GM06990 (cell line): ENCODE measurements at regions not wholly inside any gene's neighbourhood (a gene's known extent, or its start where the extent isn't known, plus 50 kb on each side); places are given as distances from the start of the nearest gene placed in this dataset.

Experiments
- DNase-seq: peaks from one replicate; pipeline ENCODE4 v3.0.0-alpha.2; 2011; ENCODE audit not compliant: insufficient read length; ENCODE audit errors: extremely low read depth
- H3K27me3 ChIP-seq: replicated peaks from 2 replicates; pipeline ENCODE4 v1.6.0; 2011; ENCODE audit warnings: low read length; ENCODE audit not compliant: control insufficient read depth, insufficient read depth
- H3K36me3 ChIP-seq: 2 replicates; pipeline ENCODE4 v1.5.1; 2011; ENCODE audit warnings: low read length; ENCODE audit not compliant: control insufficient read depth, insufficient read depth
- H3K4me3 ChIP-seq: replicated peaks from 2 replicates; pipeline ENCODE4 v1.5.1; 2011; ENCODE audit warnings: low read depth, mild to moderate bottlenecking, control low read depth, low read length
- CTCF ChIP-seq: IDR thresholded peaks from 2 replicates; pipeline ENCODE4 v1.5.1; 2011; ENCODE audit warnings: low read length, control low read depth, mild to moderate bottlenecking, inconsistent platforms; ENCODE audit not compliant: insufficient read depth, poor library complexity, severe bottlenecking

GRCh38 chr14:65225299-65226159 lies 123.2 kb upstream of the MAX start:
- no peaks in the 10 kb centered on the region for H3K36me3 ChIP-seq
- H3K27me3 ChIP-seq: no peaks in the 10 kb centered on the region; the same call in 1 of the 2 replicates
- no peak for DNase-seq
- H3K4me3 ChIP-seq: no peak overlapping the region
- TF ChIP-seq CTCF: no peak

DNA sequence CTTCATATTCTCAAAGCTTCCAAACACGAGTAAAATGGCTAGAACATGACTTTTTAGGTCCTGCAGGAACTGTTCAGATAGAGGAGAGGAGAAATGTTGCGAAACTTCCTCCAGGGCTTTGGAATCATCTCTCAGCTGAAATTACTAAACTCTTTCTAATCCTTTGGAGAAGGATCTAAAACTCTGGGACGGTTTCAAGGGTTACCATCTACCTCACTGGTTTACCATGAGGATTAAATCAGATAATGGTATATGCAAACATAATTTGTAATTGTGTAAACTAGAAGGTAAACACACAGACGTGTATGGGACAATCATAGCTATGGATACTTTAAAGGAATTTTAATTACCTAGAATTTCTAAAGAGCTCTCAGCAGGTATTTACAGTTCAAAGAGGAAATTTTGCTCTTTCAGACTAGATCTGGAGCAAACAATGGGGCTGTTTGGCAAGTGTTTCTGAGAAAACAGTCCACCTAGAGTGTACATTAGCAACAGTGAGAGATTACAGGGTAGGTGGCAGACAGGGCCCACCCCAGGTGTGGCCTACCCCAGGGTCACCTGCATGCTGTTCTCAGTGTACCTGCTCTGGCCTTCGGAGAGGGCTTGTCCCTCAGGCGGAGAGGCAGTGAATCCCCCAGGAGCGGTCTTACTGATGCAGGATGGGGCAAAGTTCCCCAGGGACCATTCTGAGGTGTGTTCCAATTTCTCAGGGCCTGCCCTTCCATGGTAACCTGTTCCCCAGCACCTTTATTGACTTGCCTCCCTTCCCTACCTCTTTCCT lies 124.7 kb upstream of the MAX start:
- H3K27me3 ChIP-seq: no peaks in the 10 kb centered on the region
- no peak for DNase-seq

DNA sequence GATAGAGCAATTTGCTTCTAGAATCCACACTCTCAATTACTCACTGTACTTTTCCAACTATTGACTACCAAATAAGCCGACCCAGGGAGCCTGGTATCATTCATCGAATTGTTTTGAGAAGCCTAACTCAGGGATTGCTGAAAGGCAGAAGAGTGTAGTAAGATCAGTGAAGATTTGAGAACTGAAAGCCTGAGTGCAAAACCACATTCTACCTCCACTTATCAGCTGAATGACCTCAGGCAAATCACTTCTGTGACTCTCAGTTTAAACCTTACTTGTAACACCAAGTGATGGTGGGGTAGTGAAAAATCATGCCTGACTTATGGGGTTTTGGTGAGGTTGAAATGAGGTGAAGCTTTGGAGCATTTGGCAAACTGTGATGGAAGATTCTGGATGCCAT lies 126.1 kb upstream of the MAX start:
- TF ChIP-seq CTCF: no peak
- Histone ChIP-seq H3K27me3 (no peaks in the 10 kb centered on the region), H3K4me3 (no peak overlapping the region; the same call in 1 of the 2 replicates), H3K36me3 (no peaks in the 10 kb centered on the region)
- DNase-seq: peak; percentile 84

More for the DNA sequence above, 124.7 kb upstream of the MAX start:
- H3K4me3 ChIP-seq: no peak overlapping the region
- no peak for TF ChIP-seq CTCF
- no peaks in the 10 kb centered on the region for H3K36me3 ChIP-seq

DNA sequence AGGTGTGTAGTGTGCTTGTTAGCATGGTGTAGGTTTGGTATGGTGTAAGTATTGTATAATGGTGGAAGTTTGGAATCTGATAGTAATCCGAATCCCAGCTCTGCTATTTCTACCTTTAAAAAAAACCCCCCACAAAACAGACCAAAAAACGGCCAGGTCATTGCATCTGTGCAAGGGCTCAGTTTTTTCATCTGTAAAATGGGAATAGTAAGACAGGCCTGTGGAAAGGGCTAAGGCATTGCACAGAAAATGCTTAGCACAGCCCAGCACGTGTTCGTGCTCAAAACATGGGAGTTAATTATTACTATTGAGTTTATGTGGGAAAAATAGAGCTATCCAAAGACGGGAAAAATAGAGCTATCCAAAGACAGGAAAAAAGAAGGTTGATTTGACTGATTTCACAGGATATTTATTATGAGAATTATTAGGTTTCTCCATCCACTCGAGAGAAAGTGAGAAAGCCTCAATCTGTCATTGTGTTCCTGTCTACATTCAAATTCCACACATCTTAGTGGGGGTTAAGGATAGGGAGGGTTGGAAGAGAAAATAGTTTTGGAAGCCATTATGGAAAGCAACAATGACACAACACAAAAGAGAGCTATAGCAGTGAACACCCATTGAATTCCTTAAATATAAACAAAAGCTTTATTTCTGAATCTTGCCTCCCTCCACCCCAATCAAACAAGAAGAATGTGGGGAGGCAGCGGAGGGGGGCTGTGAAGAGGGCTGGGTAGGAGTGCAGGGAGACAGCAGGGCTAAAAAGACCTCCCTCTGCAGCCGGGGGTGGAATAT lies 126.8 kb upstream of the MAX start:
- no peak for TF ChIP-seq CTCF
- Histone ChIP-seq H3K27me3 (no peaks in the 10 kb centered on the region), H3K4me3 (no peak overlapping the region), H3K36me3 (no peaks in the 10 kb centered on the region)
- no peak for DNase-seq

DNA sequence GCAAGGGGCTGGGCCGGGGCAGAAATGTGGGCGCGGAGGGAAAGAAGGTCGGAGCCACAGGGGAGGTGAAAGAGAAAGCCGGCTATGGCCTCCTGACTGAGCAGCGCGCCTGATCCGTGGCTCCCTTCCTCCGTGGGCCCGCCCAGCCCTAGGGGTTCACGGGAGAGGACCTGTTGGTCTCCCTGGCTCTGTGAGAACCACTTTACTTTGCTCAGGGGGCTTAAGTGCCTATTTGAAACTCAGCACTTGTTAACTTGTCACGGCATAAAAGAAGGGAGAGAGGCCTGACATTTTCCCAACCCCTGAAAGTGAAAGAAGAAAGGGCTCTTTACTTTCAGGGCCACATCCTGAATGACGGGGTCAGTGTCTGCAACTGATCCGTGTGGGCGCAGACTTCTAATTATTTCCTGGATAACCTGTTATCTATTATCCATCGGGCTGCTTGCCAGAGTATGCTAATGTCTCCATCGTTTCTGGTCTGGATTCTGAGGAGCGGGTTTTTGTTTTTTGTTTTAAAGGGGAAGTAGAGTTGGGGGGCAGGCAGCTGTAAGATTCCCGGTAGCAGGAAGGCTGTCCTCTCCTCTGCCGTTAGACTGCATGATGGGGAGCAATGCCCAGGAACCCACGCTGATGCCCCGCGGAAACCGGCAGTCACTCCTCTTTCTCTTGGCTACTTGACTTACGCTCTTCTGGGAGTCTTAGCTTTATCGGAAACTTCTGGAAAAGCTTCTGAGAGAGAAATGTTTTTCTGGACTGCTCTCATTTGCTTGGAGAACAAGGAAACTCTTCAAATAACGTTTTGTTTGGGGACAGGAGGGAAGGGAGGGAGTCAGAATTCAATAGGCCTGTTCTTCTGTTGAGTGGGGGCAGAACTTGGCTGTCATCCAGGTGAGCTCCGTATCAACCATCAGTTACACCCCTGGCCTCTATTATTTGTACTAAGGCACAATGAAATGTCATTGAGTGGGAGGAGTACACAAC lies 127.7 kb upstream of the MAX start:
- DNase-seq: no peak
- Histone ChIP-seq H3K4me3 (no peak overlapping the region), H3K36me3 (no peaks in the 10 kb centered on the region), H3K27me3 (no peaks in the 10 kb centered on the region)
- no peak for TF ChIP-seq CTCF
